GM18909 (cell line): ENCODE measurements at regions not wholly inside any gene's neighbourhood (a gene's known extent, or its start where the extent isn't known, plus 50 kb on each side); places are given as distances from the start of the nearest gene placed in this dataset.
"Not testable (repeated sequence)": the region's sequence is repeated elsewhere in the genome, so short reads cannot be mapped to it uniquely, and the experiment has no call there.

Experiments used
- ATAC-seq: cut with Tn5 transposase; IDR thresholded peaks from one replicate; pipeline ENCODE4 v1.9.1; 2021; ENCODE audit warnings: mild to moderate bottlenecking; ENCODE audit not compliant: unreplicated experiment, poor library complexity

GRCh38 chr4:64022560-64022959 is 386.7 kb downstream of the TECRL start:
- no peak for ATAC-seq

- ATAC-seq: no peak
Observed at GRCh38 chr4:64016893-64017292, 392.4 kb downstream of the TECRL start.

DNA sequence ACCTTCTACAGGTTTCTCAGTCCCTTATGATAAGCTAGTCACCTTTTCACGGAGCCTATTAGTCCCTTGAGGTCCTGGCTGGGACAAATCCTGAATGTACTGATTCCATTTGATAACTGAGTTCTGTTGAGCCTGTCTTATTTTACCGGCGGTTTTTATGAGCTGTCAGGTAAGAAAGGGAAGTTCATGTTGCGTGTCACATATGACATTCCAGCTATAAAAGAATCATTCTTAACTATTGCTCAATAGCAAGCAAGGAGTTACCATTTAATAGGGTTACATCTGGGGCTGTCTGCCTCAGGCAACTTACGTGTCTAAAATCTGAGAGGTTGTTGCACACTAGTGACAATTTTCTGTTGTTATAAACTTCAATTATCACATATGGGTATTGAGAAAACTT is 394.6 kb downstream of the TECRL start:
- ATAC-seq: no peak

DNA sequence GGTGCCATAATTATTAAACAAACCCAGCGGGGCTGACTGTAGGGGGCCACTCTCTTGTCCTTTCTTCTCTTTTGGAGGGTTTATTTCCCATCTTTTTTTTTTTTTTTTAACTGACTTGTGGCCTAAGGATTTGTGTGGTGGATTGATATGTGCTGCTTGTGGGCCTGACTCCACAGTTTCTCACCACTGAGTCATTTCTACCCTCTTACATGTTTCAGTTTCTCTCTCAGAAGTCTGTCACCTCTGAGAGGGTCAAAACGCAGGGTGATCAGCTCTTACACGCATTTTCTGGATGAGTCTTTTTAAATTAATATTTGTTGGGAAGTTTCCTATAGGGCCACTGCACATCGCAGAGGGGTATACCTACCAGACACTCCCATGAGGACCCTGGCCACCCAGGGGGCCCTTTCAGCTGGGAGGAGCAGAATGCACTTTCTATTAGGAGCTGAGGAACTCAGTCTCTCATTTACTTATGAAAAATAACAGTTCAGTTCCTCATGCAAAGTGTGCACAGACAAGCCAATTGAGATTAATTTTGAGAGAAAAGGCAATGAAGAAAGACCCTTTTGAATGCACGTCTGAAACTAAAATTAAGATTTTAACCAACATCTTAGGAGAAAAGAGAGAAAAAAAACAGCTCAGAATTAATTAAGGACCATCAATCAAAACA is 407.9 kb downstream of the TECRL start:
- ATAC-seq: peak; percentile 69

- ATAC-seq: no peak
Observed at GRCh38 chr4:64000241-64000640, 409.0 kb downstream of the TECRL start.

DNA sequence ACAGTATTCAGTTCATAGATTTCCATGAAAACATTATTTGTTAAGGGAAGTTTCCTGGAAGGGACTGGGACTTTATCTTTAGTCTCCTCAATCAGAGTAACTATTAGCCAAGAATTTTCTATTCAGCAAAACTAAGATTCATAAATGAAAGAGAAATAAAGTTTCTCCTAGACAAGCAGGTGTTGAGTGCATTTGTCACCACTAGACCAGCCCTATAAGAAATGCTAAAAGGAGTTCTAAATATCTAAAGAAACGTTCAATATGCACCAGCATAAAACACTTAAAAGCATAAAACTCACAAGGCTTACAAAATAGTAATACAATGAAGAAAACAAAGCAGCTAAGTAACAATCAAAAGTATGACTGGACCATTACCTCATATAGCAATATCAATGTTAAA is 423.0 kb downstream of the TECRL start:
- no peak for ATAC-seq

GRCh38 chr4:63983224-63983623 is 426.0 kb downstream of the TECRL start:
- ATAC-seq: no peak

- no peak for ATAC-seq
Observed at GRCh38 chr4:63965875-63966274, 443.4 kb downstream of the TECRL start.

GRCh38 chr4:63942706-63943286 is 466.5 kb downstream of the TECRL start:
- ATAC-seq: not testable (repeated sequence)

DNA sequence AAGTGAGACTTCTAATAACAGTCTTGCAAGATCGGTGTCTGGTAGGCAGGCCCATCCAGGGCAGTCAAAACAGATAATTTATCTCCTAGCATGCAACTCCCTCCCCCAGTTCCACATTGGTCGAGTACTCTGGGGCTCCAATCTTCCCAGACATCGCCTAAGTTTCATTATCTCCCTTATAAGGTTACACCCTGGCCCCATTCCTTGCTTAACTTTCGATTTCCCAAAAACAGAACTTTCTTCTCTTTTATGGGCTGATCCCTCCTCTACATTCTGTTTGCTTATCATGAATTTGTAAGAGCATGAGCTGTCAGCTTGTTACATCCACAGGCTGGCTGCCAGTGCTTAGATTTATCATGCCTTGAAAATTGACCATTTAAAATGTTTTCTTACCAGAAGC is 471.3 kb downstream of the TECRL start:
- no peak for ATAC-seq

GRCh38 chr4:63922146-63922545 is 487.1 kb downstream of the TECRL start:
- no peak for ATAC-seq

DNA sequence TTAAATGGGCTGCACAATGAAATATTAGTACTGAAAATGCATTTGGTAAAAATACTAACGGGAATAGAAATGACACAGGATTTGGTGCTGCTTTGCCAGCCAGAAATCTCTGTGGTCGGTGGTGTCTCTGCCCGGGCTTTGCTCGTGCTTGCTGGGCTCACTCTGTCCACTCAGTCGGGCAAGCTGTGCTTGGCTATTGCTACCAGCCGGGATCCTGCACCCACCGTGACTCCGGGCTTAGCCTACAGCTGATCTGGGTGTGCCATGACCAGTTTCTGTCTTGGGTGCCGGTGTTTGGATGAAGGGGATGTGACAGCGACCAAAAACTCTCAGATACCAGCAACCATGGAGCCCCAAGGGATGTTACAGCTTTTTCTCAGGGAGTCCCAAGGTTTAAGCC is 487.7 kb downstream of the TECRL start:
- no peak for ATAC-seq

DNA sequence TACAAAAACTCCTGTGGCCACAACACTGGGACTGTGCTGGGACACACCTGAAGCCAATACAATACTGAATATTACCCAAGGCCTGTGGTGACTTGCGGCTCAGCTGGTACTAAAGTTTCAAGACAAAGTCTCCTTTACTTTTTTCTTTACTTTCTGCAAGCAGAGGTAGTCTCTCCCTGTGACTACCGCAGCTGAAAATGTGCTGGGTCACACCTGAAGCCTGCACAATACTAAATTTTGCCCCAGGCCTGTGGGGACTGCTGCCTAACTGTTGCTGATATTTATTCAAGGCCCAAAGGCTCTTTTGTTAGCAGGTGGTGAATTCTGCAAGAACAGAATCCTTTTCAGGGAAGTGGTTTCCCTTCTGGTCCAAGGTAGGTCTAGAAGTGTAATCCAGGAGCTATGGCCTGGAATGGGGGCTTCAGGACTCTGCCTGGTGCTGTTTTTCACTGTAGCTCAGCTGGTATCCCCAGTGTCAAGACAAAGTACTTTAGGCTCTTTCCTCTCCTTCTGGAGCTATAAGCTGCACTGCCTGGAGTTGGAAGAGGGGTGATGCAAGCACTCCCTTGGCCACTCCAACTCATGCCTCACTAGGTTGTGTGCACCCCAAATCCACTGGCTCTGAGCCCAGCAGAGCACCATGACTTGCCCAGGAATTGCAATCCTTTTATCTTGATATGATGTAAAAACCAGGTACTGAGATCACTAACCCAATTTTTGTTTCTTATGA is 489.4 kb downstream of the TECRL start:
- no peak for ATAC-seq

DNA sequence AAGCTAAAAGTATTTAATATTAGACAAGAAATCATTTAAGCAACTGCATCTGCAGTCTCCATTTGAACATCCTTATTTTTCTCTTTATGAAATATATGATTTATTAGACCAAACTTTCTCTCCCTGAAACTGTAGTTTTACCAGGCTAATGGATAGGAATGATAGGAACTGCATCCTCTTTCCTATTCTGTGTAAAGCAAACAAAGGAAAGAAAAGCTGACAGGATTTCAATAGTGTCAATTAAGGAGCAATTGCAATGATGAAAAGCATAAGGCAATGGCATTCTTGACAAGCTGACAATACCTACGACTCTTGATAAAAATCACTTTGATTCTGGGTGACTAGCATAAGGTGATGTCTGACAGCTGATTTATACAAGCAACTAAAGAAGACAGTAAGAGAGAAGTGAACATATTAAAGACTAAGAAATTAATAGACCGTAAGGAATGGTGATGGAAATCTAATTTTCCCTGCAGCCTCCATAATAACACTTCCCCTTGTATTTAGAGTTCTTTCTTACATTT is 502.5 kb downstream of the TECRL start:
- ATAC-seq: no peak

DNA sequence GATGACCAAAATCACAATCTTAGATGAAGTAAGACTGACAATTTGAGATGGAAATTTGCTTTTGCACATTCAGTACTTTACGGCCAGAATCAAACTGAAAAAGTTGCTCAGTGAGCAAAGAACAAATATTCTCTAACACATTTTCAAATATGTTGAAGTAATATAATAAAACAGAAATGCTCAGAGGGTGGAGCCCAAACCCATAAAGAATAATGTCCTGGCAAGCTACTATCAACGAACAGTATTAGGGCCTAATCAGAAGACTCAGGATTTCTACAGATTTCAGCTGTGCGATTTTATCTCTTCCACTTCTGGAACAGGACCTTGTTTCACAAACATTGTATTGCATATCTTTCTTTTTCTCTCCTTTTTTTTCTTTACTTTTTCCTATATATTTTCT is 505.0 kb downstream of the TECRL start:
- ATAC-seq: no peak

- ATAC-seq: no peak
Observed at GRCh38 chr4:63901304-63901703, 507.9 kb downstream of the TECRL start.

GRCh38 chr4:63898961-63899360 is 510.3 kb downstream of the TECRL start:
- ATAC-seq: no peak

- ATAC-seq: no peak
Observed at GRCh38 chr4:63894161-63894560, 515.1 kb downstream of the TECRL start.

DNA sequence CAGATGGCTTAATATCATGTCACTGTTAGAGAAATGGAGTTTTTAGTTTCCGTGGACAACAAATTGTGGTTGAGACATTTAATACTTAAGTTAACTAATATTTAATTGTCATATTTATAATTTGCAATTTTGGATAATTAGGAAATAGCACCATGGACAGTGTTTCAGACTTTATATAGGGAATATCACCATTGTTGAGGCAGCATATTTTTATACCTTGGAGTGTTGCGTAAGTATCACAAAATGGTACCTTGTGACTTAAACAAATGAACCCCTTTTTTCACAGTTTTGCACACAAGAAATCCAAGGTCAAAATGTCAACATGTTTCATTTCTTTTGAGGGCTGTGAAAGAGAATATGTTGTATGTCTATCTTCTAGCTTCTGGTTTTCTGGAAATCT is 539.9 kb downstream of the TECRL start:
- ATAC-seq: no peak

DNA sequence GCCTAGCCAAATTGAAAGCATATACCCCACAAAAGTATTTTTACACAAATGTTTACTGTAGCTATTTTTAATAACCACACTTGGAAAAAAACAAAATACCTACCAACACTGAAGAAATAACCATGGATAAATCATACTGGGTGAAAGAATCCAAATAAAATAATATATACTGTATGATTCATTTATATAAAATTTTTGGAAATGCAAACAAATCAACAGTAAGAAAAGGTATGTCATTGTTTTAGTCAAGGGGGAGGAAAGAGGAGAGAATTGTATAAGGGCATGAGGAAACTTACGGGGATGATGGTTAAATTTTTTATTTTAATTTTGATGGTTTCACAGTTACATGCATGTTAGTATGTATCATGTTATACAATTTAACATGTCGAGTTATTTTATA is 557.8 kb downstream of the TECRL start:
- ATAC-seq: no peak

GRCh38 chr4:63841266-63841665 is 568.0 kb downstream of the TECRL start:
- no peak for ATAC-seq
